GM18861 (cell line): ENCODE measurements at regions not wholly inside any gene's neighbourhood (a gene's known extent, or its start where the extent isn't known, plus 50 kb on each side); places are given as distances from the start of the nearest gene placed in this dataset.

Experiments used
- ATAC-seq: cut with Tn5 transposase; IDR thresholded peaks from one replicate; pipeline ENCODE4 v1.9.1; 2021; ENCODE audit not compliant: unreplicated experiment

DNA sequence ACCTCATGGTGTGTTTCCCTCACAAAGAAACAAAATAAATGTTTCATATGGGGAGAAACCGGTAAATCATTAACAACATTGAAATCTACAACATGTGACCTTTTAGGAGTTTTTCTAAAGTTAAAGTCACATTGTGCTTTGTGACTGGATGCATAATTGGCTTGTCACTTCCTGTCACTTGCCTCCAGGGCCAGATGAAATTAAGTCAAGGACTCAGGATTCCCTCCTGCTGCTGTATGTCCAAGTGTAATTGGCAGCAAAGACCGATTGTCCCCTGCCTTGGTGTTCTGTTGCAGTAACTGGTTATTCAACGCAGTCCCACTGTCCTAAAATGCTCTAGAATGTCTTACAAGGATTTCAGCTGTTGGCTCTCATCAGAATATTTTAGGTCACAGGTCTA lies 448.2 kb downstream of the LIG4 start:
- ATAC-seq = no peak

DNA sequence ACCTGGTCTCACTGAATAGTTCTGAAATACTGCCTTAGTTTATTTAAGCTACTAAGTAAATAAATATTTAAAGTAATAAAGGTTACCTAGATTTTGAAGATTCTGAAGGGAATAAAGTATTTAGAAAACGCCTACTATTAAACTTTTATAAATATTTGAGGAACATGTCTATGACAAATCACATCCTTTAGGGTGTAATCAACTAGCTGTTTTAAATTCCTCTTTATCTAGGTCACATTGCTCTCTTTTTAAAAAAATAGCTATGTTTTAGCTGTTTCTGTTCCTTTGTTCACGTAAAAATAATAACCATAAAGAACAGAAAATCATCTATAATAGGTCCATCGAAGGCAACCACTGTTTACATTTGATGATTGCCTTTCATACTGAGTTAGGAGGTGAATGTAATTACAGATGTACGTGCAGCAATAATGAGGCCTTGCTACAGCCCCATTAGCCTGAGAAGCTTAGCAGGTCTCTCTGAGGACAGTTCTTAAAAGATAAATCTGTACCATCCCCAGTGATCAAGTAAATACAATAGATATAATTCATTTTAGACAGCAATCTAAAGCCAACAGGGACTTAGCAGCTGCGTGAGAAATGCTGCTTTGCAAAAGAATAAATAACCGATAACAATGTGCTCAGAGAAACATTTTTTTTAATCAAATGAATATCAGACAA lies 449.5 kb downstream of the LIG4 start:
- no peak for ATAC-seq

DNA sequence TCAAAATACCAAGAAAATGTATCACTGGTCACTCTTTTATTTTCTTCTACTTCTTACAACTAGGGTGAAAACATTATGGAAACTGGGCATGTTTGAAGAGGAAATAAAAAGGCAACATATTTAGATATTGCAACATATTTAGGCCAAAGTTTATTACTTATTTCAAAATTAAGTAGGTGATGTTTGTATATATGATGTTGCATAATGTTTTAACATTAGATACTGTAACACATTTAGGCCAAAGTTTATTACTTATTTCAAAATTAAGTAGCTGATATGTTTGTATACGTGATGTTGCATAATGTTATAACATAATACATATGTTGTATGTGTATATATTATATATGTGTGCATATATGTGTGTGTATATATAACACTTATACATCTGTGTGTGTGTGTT lies 451.3 kb downstream of the LIG4 start:
- no peak for ATAC-seq

DNA sequence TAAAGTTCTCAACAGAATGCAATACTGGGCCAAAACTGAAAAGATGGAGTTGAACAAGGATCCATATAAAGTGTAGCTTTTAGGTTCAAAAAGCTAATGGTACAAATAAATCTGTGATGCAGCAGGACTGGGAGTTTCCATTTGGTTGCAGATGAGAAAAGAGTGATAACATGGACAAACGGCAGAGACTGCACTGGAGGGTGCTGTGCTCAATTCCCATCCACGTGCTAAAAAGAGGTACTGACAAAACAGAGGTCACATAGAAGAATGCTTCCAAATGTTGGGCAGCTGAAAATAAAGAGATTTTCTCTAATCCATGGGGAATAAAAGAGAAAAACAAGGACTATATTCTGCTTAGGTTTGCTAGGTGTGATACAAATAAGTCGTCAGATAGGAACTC lies 461.6 kb downstream of the LIG4 start:
- ATAC-seq = no peak

DNA sequence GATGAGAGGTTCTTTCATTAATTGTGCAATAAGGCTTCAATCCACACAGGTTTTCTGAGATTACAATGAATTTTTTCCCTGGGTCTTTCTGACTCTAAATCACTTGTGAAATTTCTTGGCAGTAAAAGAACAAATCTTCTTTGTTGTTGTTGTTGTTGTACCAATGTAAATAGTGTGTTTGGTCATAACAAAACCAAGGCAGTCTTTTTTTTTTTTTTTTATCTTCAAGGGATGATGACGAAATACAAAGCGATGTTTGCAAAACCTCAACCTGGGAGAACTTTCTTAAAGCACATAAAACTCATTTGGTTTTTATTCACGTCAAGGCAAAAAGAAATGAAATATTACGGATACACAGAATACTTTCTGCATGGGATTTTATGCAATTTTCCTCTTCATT lies 462.0 kb downstream of the LIG4 start:
- no peak for ATAC-seq

DNA sequence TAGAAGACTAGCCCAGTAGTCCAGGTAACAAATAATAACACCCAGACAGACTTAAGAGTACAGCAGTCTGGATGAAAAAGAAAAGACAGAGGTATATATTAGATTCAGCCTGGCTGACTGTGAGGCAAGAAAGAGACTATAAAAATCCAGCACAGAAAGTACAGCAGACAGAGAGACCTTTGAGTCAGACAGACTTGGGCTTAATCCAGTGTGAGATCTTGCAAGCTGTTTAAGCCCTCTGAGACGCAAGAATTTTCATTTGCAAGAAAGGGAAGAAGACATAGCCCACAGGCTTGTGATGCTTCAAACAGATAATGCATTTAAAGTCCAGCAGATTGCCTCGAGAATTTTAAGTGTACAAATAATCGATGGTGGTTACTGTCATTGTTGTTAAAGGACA lies 471.4 kb downstream of the LIG4 start:
- ATAC-seq = no peak

DNA sequence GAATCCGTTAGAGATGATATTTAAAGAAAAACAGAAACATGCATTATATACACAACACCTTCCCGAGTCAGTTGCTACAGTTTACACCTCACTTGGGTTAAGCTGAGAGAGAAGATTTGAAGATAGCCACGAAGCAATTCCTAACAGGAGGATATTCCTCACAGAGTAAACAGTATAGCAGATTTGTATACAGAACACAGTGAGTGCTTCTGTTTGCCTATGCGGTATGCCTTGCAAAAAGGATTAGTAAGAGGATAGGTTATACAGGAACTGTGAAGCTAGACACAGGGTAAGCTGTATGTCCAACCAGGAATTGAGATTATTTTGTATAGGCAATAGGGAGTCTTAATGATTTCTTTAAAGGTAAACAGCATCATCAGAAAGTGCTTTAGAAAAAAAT lies 471.8 kb downstream of the LIG4 start:
- ATAC-seq = no peak

DNA sequence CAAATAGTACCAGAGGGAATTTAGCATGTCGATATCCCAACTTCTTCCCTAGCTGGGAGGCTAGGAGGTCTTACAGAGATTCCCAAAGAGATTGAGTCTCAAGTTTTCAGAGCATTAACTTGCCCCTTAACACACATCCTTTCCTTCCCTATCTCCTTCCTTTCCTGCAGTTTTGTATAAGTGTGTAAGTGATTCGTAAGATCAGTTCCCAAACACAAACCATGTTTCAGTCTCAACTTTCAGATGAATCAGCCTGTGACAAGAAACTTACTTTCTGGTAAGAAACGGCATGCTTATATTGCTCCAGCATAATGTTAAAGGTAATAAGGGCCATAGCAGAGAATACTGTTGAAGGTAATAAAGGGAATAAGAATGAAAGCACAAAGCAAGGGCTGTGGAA lies 472.2 kb downstream of the LIG4 start:
- ATAC-seq = no peak

DNA sequence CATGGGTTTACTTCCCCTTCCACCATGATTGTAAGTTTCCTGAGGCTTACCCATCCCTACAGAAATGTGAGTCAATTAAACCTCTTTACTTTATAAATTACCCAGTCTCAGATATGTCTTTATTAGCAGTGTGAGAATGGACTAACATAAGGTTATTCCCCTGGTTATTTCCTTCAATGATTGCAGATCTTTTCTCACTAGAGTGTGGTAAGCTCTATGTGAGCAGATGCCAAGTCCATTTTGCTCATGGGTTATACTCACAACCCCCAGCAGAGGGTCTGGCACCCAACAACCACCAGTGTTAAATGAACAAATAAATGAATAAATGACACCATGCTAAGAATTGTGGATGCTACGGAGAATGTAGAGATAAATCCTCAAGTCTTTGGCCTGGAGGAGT lies 472.8 kb downstream of the LIG4 start:
- no peak for ATAC-seq

DNA sequence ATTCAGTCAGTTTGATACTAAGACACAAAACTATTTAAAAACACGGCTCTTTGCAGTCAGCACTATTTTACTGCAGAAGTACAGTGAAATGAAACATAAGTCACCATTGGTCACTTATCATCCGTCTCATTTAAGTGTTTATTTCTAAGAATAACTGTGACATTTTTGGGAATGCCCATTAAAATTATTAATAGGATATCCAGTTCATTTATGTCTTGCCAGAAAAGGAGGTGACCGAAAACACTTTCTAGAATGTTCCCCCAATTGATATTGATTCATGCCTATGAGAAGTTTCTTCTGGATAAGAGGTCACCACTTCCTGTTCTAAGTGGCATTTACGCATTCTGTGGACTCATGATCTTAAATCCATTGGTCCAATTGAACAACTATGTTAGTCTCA lies 477.3 kb downstream of the LIG4 start:
- no peak for ATAC-seq

DNA sequence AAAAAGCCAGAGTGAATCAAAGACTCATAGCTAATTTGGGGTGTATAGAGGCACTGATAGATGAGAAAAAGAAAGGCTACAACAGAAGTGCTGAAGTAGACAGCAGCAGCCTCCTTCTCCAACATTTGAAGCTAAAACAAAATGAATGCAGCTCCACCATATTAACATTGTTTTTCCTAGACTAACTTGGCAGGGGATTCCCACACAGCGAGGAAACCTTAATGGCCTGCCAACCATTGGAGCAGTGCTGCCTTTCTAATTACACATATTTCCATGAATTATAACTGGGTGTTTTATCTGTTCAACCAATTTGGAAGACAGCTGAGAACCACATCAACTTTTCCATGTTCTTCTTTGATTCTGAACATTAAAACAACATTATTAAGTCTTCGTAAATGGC lies 478.6 kb downstream of the LIG4 start:
- no peak for ATAC-seq

DNA sequence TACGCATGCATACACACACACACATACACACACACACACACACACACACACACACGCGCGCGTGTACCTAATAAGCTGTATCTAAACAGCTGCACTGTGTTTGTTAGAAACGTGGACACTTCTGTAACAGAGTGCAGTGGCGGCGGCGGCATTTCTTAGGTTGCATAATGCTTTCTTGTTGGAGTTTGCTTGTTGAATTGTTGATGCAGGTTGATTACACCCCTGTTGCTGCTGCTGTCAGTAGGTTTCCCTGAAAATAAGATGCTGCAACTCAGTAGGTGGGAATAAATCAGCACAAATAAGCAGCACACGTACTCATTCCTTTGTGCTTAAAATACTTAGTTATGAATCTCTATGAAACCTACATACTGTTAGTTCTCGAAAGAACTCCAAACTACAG lies 479.2 kb downstream of the LIG4 start:
- no peak for ATAC-seq

DNA sequence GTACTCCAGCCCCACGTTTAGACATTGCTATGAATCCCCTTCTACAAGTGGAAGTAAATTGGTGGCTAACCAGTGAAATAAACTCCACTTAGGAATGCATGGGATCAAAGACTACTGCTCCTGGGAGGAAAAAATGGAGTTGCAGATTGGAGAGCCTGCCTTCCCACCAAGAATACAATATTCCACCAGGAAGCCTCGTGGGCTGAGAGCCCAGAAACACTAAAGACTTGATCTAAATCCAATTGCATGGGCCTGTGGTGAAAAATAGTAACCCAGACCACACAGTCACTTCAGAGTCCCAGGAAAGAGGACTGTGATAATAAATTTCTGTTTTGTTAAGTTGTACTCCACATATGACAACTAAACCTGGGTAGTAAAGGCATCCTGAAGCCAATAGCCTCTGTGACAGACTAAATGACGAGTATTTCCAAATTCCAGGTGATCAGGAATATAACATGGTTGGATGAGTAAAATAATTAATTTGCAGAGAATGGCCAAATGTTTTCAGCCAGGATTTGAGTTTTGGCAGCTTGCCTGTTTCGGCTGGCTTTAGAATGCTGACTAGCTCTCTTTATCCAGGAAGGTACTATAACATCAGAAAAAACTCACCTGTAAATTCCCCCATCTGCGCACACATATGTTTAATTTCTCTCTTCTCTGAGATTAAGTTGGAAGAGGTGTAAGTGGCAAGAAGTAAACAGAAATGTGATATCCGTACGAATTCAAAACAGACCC lies 480.3 kb downstream of the LIG4 start:
- ATAC-seq = no peak

DNA sequence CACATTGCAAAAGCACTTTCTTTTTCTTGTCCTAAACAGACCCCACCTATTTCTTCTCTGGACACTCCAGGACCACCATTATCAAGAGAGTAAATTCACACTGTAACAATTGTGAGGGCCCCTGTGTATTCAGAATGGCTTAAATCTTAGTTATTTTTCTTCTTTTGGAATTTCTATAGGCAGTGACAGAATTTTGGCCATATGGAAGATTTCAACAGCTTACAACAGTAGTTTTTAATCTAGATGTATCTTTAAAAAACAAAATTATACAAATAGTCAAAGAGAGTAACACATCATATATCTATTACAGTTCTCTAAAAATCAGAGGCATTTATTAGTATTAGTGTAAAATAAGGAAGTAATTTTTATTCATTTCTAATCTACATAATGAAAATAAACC lies 482.1 kb downstream of the LIG4 start:
- ATAC-seq = no peak

DNA sequence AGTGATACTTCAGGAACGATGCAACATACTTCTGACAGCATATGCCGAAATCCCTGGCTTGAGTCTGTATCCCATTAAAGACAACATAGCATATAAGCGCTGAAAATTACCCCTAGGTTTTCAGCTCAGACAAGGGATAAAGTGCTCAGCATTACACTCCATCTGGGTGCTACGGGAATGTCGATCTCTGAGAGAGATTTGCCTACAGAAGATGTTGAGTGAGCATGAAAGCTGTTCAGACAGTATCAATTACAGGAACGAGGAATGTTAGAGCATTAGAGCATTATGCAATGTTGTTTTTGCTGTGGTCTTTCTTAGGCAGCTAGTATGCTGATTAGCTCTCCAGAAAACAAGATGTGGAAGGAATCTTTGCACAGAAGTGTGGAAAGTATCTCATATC lies 484.5 kb downstream of the LIG4 start:
- ATAC-seq = no peak

DNA sequence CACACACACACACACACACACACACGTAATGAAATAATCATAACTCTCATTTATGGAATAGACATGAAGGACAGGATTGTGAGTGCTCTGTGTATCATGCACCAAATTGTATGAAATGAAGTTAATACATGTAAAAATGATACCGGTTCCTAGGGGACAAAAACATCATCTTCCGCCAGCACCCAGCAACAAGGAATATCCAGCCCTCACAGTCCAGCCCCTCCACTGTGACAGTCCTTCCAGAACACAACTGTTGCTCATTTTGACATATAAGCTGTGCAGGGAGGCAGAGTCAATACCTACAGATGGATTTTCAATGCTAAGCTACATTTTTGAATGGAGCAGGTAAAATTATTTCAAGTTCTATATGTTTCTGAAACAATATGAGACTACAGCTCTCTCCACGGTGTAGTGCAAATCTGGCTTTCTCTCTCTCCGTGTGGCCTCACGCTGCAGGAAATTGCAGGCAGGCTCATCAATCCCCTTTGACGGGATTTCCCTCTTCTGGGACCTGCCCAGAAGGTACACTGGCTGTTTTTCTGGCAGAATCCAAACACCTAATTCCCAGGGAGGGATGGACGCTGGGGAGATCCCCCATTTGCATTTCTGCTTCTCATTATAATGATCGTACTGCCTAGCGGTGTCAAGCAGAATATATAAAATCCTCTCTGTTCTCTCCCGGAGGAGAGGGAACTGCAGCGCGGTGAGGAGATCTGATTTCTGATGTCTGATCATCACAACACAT lies 494.0 kb downstream of the LIG4 start:
- no peak for ATAC-seq

DNA sequence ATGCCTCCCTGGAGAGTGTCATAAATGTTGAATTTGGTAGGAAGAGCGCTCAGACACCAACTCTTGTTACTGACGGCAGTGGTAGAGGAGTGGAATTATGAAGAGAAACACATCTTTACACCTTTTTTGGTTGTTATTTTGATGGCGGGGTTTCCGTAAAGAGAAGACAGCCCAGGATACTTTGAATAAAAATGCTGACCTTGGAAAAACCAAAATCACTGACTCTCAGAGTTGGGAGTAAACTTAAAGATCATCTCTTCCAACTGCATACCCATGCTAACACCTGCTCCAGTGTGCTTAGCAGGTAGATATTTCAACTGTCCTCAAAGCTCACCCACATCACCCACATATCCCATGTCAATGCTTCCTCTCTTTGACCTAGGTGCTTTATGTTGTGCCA lies 498.6 kb downstream of the LIG4 start:
- no peak for ATAC-seq

DNA sequence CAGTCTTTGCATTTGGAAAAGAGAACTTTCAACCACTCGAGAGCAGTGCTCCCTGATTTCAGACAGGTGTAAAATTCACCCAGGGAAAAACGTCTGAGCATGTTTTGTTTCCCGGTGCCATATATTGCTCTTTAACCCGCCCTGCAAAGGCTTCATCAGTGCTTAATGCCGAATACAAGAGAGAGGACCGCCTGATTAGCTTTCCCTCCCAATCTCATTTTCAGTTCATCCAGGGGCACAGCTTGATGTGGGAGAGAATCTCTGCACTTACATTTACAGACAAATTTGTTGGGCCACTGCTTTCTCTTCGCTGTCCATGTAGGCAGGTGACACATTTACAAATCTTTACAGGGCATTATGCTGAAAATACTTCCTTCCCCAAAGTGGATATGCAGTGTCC lies 499.1 kb downstream of the LIG4 start:
- no peak for ATAC-seq

DNA sequence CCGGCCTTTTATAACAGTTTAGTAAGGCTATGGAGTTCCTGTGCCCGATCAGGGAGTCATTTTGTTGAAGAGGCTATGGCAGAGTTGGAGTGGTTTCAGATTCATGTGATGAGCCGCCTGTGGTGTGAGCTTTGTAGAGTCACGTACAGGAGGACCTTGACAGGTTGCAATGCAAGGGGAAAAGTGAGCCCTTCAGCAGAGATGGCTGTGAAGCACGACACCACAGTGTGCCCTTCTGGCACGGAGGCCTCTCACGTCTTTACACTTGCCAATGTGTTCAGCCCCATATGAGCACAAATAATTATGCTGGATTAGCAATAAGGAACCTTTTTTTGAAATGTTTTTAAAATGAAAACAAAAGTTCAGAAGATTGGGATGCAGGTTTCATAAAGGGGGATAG lies 499.8 kb downstream of the LIG4 start:
- ATAC-seq = no peak

DNA sequence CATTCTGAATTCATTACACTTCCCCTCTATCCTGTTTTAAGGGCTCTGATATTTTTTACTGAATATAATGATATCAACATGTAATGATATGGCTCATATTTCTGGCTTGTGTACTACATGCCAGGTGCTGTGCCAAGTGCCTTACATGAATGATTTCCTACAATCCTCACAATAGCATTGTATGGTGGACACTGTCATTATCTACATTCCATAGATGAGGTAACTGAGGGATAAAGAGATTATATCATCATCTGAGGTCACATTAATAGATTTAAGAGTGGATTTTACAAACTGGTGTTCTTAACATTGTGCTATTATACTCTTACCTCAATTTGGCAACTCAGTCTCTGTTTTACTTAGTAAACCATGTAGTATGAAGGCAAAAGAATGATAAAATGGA lies 502.0 kb downstream of the LIG4 start:
- ATAC-seq = no peak

DNA sequence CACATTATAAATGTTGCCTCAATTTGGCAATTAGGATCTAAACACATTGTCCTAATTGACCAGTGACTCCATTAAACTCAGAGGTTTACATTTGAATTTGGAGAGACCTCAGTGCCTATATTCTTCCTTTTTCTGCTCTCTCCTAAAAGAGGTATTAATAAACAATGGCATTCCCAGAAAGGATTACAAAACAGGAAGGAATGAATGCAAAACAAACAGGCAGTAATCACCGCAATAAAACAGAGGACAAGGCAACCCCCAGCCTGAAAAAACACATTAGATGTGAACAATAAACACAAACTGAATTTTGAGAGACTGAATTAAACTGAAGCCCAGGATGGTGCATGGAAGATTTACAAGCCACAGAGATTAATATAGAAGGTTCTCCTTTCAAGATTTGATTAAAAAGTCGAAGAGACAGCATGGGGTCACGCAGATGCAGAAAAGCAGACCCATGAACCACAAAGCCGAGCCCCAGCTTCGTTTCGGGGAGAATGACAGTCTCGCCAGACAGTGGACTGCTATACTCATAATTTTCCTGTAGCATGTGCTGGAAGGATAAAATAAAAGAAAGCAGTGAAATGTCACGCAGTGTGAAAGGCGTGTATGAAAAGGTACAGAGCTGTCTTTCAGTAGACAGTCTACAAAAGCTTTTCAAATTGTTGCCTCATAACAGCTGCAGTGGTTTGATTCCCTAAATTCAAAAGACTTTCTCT lies 503.0 kb downstream of the LIG4 start:
- no peak for ATAC-seq

DNA sequence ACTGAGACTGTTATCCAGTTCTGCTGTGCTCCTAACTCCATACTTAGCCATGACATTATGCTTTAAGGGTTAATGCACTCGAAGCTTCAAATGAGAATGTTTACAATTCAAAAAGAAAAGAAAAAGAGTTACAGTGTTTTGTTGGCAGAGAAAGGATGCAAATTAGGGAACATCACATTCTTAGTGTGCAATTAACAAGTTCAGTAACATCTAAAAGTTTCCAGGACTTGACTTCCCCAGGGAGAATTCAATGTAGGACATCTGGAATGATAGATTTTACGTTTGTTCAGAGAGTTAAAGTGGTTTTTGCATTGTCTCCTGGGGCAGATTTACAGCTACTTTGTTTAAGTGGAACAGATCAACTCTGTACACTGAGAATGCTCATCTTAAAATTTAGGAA lies 525.2 kb downstream of the LIG4 start:
- ATAC-seq = no peak
